ENCODE measurements at regions not wholly inside any gene's neighbourhood (a gene's known extent, or its start where the extent isn't known, plus 50 kb on each side); places are given as distances from the start of the nearest gene placed in this dataset.

- 92% methylated on average over 4 of the region's 4 CpGs for WGBS
- no peaks in the 10 kb centered on the region for H3K4me1 ChIP-seq
- H3K27ac ChIP-seq = no peak overlapping the region
- no peak for TF ChIP-seq CTCF (IDR thresholded peaks at IDR 0.05)
- no peak for TF ChIP-seq EP300 (IDR thresholded peaks at IDR 0.05)
- TF ChIP-seq POLR2AphosphoS5 (IDR thresholded peaks at IDR 0.05) = no peak
- TF ChIP-seq POLR2A (IDR thresholded peaks at IDR 0.05) = no peak
- no peaks in the 10 kb centered on the region for H3K27me3 ChIP-seq
- H3K9me3 ChIP-seq = peaks cover 8% of the 10 kb centered on the region
- no peaks in the 10 kb centered on the region for H3K36me3 ChIP-seq
- H3K4me3 ChIP-seq = no peak overlapping the region
- DNase-seq (ENCODE audit: low spot score in 2 of 2) = no peak
Measured at GRCh38 chr6:16909658-16910360, 148.5 kb upstream of the ATXN1 start.

DNA sequence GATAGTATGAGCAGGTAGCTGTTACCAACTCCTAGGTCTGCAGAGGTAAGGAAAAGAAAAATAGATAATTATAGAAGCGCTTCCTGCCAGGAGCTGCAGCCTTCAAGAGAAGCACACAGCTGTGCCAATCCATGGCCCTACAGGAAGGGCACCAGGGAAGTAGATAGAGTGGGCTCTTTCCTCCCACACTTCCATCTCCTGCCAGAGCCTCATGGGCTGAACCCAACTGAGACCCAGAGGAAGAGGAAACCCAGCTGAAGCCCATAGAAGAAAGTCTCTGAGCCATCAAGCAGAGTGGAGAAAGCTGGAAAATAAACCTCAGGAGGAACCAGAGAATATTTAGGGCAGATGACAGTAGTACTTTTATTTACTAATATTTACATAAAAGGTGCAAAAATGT is 146.7 kb upstream of the ATXN1 start:
- H3K9me3 ChIP-seq = peaks cover 5% of the 10 kb centered on the region
- no peaks in the 10 kb centered on the region for H3K36me3 ChIP-seq
- 100% methylated on average over 1 of the region's 1 CpG for WGBS
- H3K4me1 ChIP-seq = peaks cover 4% of the 10 kb centered on the region
- no peak for TF ChIP-seq POLR2AphosphoS5 (IDR thresholded peaks at IDR 0.05)
- DNase-seq (ENCODE audit: low spot score in 2 of 2) = no peak
- no peak overlapping the region for H3K27ac ChIP-seq
- H3K27me3 ChIP-seq = no peaks in the 10 kb centered on the region
- no peak overlapping the region for H3K4me3 ChIP-seq

GRCh38 chr6:16904957-16905356 is 143.7 kb upstream of the ATXN1 start:
- TF ChIP-seq EP300 (IDR thresholded peaks at IDR 0.05) (no peak), POLR2A (IDR thresholded peaks at IDR 0.05) (no peak), POLR2AphosphoS5 (IDR thresholded peaks at IDR 0.05) (no peak), CTCF (IDR thresholded peaks at IDR 0.05) (no peak)
- H3K36me3 ChIP-seq = no peaks in the 10 kb centered on the region
- WGBS = 79% methylated on average over 6 of the region's 6 CpGs
- no peak overlapping the region for H3K27ac ChIP-seq
- H3K9me3 ChIP-seq = no peaks in the 10 kb centered on the region
- H3K4me3 ChIP-seq = no peak overlapping the region
- no peak for DNase-seq (ENCODE audit: low spot score in 2 of 2)
- peaks cover 11% of the 10 kb centered on the region for H3K4me1 ChIP-seq
- H3K27me3 ChIP-seq = no peaks in the 10 kb centered on the region

DNA sequence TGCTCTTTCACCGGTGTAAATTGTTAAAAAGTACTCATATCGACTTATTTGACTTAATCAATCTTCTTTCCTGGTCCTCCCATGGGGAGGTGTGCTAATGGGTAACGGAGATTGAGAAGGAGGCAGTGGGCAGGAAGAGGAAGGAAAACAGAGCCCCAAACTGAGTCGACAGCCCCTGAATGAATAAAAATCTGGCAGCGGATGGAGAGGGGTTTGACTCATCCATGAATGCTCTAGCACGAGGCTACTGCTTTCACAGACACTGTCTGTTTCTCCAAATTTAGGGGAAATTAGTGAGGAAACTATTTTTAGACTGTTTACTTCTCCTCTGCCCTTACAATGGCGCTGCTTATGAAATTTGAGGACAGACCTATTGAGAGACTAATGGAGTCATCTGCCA is 142.2 kb upstream of the ATXN1 start:
- no peak for TF ChIP-seq POLR2AphosphoS5 (IDR thresholded peaks at IDR 0.05)
- no peak for TF ChIP-seq EP300 (IDR thresholded peaks at IDR 0.05)
- no peak for TF ChIP-seq CTCF (IDR thresholded peaks at IDR 0.05)
- no peak for TF ChIP-seq POLR2A (IDR thresholded peaks at IDR 0.05)
- Histone ChIP-seq H3K4me1 (peaks cover 11% of the 10 kb centered on the region), H3K27me3 (no peaks in the 10 kb centered on the region), H3K4me3 (no peak overlapping the region), H3K27ac (no peak overlapping the region), H3K9me3 (no peaks in the 10 kb centered on the region), H3K36me3 (no peaks in the 10 kb centered on the region)
- WGBS = 35% methylated on average over 7 of the region's 7 CpGs
- no peak for DNase-seq (ENCODE audit: low spot score in 2 of 2)

DNA sequence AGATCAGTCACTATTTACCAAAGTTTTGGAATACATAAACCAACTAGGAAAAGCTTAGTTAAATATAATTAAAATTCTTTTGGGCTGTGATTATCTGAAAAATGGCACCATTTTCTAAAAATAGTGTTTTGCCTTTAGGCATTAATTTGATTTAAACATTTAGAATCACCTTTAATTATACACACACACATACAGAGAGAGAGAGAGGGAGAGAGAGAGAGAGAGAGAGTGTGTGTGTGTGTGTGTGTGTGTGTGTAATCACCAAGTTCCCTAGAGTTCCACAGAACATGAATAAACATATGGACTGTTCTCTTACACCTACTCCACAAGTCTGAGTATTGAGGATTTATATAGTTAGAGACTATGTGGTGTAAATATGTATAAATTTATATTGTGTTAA is 141.2 kb upstream of the ATXN1 start:
- TF ChIP-seq POLR2AphosphoS5 (IDR thresholded peaks at IDR 0.05) (no peak), POLR2A (IDR thresholded peaks at IDR 0.05) (no peak)
- Histone ChIP-seq H3K9me3 (no peaks in the 10 kb centered on the region), H3K4me3 (no peak overlapping the region), H3K36me3 (no peaks in the 10 kb centered on the region), H3K27me3 (no peaks in the 10 kb centered on the region), H3K27ac (no peak overlapping the region), H3K4me1 (peaks cover 11% of the 10 kb centered on the region)
- no peak for DNase-seq (ENCODE audit: low spot score in 2 of 2)

DNA sequence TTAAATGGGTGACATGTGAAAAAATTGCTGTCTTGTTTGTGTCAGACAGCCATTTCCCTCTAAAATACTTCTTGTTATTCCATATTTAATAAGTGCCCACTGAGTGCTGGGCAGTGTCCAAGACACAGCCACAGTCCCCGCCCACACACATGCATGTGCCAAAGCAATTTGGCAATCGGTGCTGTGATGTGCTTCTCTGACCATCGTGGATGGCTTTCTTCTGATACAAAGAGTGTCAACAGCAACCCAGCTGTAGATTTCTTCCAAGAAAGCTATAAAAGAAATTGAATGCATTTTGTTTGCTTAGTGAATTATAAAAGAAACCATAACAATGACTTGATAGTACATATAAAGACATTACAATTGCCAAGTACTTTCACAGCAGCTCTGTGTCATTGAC is 140.5 kb upstream of the ATXN1 start:
- Histone ChIP-seq H3K36me3 (no peaks in the 10 kb centered on the region), H3K4me1 (peaks cover 11% of the 10 kb centered on the region), H3K27me3 (no peaks in the 10 kb centered on the region), H3K4me3 (no peak overlapping the region), H3K27ac (no peak overlapping the region), H3K9me3 (no peaks in the 10 kb centered on the region)
- WGBS = 15% methylated on average over 3 of the region's 3 CpGs
- TF ChIP-seq POLR2A (IDR thresholded peaks at IDR 0.05) = no peak
- no peak for TF ChIP-seq EP300 (IDR thresholded peaks at IDR 0.05)
- TF ChIP-seq CTCF (IDR thresholded peaks at IDR 0.05) = no peak
- TF ChIP-seq POLR2AphosphoS5 (IDR thresholded peaks at IDR 0.05) = no peak
- DNase-seq (ENCODE audit: low spot score in 2 of 2) = peak in 1 of 2 donors; percentile 71

Data from suprapubic skin (tissue), 4 donors.